NCI-H524 treated with DMSO at 0.1 percent for 48 hours (cell line): ENCODE measurements at regions not wholly inside any gene's neighbourhood (a gene's known extent, or its start where the extent isn't known, plus 50 kb on each side); places are given as distances from the start of the nearest gene placed in this dataset.
"Not testable (repeated sequence)": the region's sequence is repeated elsewhere in the genome, so short reads cannot be mapped to it uniquely, and the experiment has no call there.

ENCODE experiments used
- DNase-seq: peaks from one replicate; lab custom pipeline; 2025; lab: John Stamatoyannopoulos, UW

- DNase-seq: no peak
Observed at GRCh38 chr5:114054594-114054993, 307.3 kb upstream of the KCNN2 start.

- peak; percentile 27 for DNase-seq
Observed at GRCh38 chr5:114055318-114056184, 306.3 kb upstream of the KCNN2 start.

GRCh38 chr5:114056185-114056538 is 305.7 kb upstream of the KCNN2 start:
- DNase-seq: no peak

GRCh38 chr5:114060866-114061265 is 301.0 kb upstream of the KCNN2 start:
- no peak for DNase-seq

- no peak for DNase-seq
Observed at GRCh38 chr5:114062932-114063867, 298.7 kb upstream of the KCNN2 start.

GRCh38 chr5:114065912-114066311 is 296.0 kb upstream of the KCNN2 start:
- DNase-seq: no peak

- DNase-seq: no peak
Observed at GRCh38 chr5:114070093-114070722, 291.7 kb upstream of the KCNN2 start.

GRCh38 chr5:114089259-114089658 is 272.6 kb upstream of the KCNN2 start:
- no peak for DNase-seq

- DNase-seq: no peak
Observed at GRCh38 chr5:114097570-114097969, 264.3 kb upstream of the KCNN2 start.

GRCh38 chr5:114099161-114099560 is 262.7 kb upstream of the KCNN2 start:
- no peak for DNase-seq

GRCh38 chr5:114101153-114101552 is 260.7 kb upstream of the KCNN2 start:
- DNase-seq: no peak

- no peak for DNase-seq
Observed at GRCh38 chr5:114113604-114114003, 248.3 kb upstream of the KCNN2 start.

- DNase-seq: no peak
Observed at GRCh38 chr5:114116981-114117380, 244.9 kb upstream of the KCNN2 start.

- DNase-seq: no peak
Observed at GRCh38 chr5:114118511-114118910, 243.4 kb upstream of the KCNN2 start.

GRCh38 chr5:114120166-114120565 is 241.7 kb upstream of the KCNN2 start:
- DNase-seq: no peak

GRCh38 chr5:114122852-114123251 is 239.0 kb upstream of the KCNN2 start:
- DNase-seq: no peak

GRCh38 chr5:114123654-114124053 is 238.2 kb upstream of the KCNN2 start:
- no peak for DNase-seq

GRCh38 chr5:114146398-114146797 is 215.5 kb upstream of the KCNN2 start:
- DNase-seq: no peak

- no peak for DNase-seq
Observed at GRCh38 chr5:114148253-114148652, 213.6 kb upstream of the KCNN2 start.

GRCh38 chr5:114148728-114149127 is 213.1 kb upstream of the KCNN2 start:
- DNase-seq: not testable (repeated sequence)

GRCh38 chr5:114152656-114153360 is 209.1 kb upstream of the KCNN2 start:
- no peak for DNase-seq

GRCh38 chr5:114153392-114153791 is 208.5 kb upstream of the KCNN2 start:
- DNase-seq: no peak
